Body of pancreas (tissue), 4 donors: ENCODE measurements at regions not wholly inside any gene's neighbourhood (a gene's known extent, or its start where the extent isn't known, plus 50 kb on each side); places are given as distances from the start of the nearest gene placed in this dataset.

Experiments used
- POLR2A ChIP-seq, 3 donors: fragments of 450-650 bp; IDR thresholded peaks; one replicate each; pipeline ENCODE4 v1.6.1; 2016; ENCODE audit warnings: antibody characterized with exemption in 3 of 3, mild to moderate bottlenecking in 2 of 3
- TF ChIP-seq, protein P1 (sequence below), 7 experiments: fragments of 450-650 bp in 4 of 7; fragments of 200-600 bp in 3 of 7; sonication (generic) in 3 of 7; IDR thresholded peaks; one replicate each; pipeline ENCODE4 v1.5.1; 2016 to 2019; ENCODE audit warnings: antibody characterized with exemption in 7 of 7

DNA sequence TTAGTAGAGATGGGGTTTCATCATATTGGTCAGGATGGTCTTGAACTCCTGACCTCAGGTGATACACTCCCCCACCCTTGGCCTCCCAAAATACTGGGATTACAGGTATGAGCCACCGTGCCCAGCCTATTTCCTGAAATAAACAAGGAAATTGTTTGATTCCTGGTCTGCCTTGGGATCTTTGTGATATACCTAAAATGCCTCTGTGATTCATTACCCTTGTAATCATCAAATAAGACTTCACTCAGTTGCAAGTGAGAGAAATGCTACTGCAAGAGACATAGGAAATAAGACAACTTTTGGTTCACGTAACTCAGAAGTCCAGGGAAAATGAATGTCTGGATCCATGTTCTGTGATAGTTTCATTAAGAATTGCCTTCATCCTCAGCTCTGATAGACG is 173.2 kb upstream of the MARCKS start:
- TF ChIP-seq, protein P1, sequence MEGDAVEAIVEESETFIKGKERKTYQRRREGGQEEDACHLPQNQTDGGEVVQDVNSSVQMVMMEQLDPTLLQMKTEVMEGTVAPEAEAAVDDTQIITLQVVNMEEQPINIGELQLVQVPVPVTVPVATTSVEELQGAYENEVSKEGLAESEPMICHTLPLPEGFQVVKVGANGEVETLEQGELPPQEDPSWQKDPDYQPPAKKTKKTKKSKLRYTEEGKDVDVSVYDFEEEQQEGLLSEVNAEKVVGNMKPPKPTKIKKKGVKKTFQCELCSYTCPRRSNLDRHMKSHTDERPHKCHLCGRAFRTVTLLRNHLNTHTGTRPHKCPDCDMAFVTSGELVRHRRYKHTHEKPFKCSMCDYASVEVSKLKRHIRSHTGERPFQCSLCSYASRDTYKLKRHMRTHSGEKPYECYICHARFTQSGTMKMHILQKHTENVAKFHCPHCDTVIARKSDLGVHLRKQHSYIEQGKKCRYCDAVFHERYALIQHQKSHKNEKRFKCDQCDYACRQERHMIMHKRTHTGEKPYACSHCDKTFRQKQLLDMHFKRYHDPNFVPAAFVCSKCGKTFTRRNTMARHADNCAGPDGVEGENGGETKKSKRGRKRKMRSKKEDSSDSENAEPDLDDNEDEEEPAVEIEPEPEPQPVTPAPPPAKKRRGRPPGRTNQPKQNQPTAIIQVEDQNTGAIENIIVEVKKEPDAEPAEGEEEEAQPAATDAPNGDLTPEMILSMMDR (IDR thresholded peaks at IDR 0.05): no peak
- TF ChIP-seq POLR2A (IDR thresholded peaks at IDR 0.05): no peak
